Hepatocyte (in vitro differentiated cells): ENCODE measurements at regions not wholly inside any gene's neighbourhood (a gene's known extent, or its start where the extent isn't known, plus 50 kb on each side); places are given as distances from the start of the nearest gene placed in this dataset.

Experiments used
- CTCF ChIP-seq: fragments of 200-600 bp; sonication (generic); IDR thresholded peaks from 2 replicates; pipeline ENCODE4 v1.5.1; 2016; ENCODE audit warnings: antibody characterized with exemption, mild to moderate bottlenecking; ENCODE audit not compliant: poor library complexity
- EZH2 ChIP-seq: fragments of 200-600 bp; sonication (generic); IDR thresholded peaks from 2 replicates; pipeline ENCODE4 v1.6.1; 2016; ENCODE audit warnings: antibody characterized with exemption, mild to moderate bottlenecking, borderline replicate concordance
- EZH2phosphoT487 ChIP-seq: fragments of 200-600 bp; sonication (generic); IDR thresholded peaks from one replicate; pipeline ENCODE4 v1.6.1; 2018; ENCODE audit warnings: antibody characterized with exemption, mild to moderate bottlenecking, low read depth, moderate library complexity; ENCODE audit not compliant: unreplicated experiment, severe bottlenecking

- TF ChIP-seq CTCF (no peak), EZH2 (no peak), EZH2phosphoT487 (no peak)
Measured at GRCh38 chr5:82991678-82992323, 85.4 kb downstream of the TMEM167A start.
